ENCODE measurements at regions not wholly inside any gene's neighbourhood (a gene's known extent, or its start where the extent isn't known, plus 50 kb on each side); places are given as distances from the start of the nearest gene placed in this dataset.
"Not testable (repeated sequence)": the region's sequence is repeated elsewhere in the genome, so short reads cannot be mapped to it uniquely, and the experiment has no call there.

GRCh38 chr3:8356066-8356465 is 145.6 kb upstream of the LMCD1 start:
- TF ChIP-seq POLR2A, CTCF (IDR thresholded peaks at IDR 0.05): not testable (repeated sequence)
